ENCODE measurements at regions not wholly inside any gene's neighbourhood (a gene's known extent, or its start where the extent isn't known, plus 50 kb on each side); places are given as distances from the start of the nearest gene placed in this dataset.
"Not testable (repeated sequence)": the region's sequence is repeated elsewhere in the genome, so short reads cannot be mapped to it uniquely, and the experiment has no call there.

DNA sequence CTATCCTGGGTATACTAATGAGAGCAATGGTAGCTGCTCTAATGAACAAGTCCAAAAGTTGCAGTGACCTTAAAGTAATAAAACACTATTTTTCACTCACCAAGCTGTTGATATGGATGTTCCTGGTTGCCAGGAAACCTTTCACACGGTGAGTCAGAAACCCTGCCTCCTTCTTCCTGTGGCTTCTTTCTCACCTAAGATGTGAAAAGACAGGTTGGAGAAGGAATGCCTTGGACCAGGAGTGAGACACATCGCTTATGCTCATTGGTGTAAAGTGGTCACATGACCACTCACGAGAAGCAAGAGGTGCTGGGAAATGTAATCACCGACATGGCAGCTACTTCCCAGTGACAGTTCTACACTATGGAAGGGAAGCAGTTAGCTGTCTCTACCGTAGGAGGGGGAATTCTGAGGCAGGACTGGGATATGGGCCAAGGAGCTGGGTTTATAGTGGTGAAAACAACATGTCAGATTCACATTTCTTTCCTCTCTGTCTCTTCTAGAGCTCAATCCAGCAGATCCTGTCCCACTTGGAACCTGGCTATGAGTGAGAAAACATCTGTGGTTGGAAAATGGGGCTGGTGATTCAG is 320.4 kb upstream of the KLF4 start:
- DNase-seq: no peak

DNA sequence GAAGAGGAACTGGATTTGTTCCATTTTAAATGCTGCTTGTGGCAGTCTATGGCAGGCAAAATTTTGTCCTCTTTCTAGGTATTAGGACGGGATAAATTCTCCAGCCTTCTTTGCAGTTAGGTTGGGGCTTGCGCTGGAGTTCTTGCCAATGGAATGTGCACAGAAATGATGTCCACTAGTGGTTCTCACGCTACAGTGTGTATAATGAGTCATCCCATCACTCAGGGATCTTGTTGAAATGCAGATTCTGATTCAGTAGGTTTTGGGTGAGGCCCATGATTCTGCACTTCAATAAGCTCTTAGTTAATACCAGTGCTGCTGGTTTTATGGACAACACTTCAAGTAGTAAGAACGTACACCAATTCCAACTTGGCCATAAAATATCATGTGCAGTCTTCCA is 317.6 kb upstream of the KLF4 start:
- DNase-seq: no peak

DNA sequence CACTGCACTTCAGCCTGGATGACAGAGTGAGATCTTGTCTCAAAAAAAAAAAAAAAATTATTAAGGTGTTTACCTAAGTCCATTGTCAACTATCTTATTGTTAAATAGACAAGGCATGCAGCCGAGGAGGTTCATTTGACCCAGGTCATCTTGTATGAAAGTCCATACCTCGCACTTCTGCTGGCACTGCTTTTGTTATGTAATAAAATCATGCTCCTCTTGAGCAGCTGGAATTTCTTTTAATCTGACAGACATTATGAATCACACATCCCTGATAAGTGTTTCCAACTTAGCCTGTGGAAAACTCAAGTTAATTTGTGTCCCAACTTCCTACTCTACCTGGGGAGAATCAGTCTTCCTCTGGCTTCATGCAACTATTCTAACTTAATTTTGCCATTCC is 315.6 kb upstream of the KLF4 start:
- DNase-seq: no peak

DNA sequence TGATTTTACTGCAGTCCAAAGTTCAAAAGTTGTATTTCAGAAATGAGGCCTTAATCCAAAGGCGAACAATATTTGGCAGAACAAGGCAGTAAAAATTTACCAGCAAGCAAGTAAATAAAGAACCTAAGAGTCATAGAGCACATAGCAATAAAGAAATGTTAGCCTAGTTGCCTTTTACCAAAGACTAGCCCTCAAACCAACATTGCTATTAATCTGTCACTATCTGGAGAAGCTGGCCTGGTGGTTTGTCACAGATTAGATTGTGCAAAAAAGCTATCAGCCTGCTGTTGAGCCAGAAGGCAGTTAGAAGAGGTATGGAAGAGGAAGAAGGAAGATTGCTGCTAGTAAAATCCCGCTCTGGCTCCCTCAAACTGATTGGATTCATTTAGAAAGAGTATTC is 304.7 kb upstream of the KLF4 start:
- no peak for DNase-seq

DNA sequence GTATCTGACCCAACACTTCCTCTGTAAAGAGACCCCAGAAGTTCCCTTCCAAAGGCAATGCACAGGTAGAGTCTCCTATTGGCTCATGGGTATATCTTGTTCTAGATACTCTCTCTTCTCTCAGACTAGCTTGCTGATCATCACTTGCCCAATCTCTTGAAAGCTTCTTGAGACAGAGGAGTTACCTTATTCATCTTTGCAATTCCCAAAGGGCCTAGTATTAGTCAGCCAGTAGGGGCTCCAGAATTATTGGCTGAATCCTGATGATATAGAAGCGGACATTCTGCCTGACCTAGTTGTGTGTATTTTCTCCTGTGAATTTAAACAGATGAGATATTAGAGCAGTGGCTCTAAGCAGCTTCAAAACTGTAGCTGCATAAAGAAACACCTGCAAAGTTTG is 304.0 kb upstream of the KLF4 start:
- no peak for DNase-seq

DNA sequence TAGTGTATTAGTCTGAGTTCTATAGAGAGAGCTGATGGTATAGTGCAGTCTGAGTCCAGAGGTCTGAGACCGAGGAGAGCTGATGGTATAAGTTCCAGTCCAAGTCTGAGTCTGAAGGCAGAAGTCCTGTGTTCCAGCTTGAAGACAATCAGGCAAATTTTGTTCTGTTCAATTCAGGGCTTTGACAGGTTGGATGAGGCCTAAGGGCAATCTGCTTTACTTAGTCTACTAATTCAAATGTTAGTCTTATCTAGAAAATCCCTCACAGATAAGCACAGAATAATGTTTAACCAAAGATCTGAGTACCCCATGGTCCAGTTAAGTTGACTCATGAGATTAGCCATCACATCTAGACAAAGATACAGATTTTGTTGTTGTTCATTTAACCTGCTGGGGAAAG is 303.0 kb upstream of the KLF4 start:
- DNase-seq: no peak

DNA sequence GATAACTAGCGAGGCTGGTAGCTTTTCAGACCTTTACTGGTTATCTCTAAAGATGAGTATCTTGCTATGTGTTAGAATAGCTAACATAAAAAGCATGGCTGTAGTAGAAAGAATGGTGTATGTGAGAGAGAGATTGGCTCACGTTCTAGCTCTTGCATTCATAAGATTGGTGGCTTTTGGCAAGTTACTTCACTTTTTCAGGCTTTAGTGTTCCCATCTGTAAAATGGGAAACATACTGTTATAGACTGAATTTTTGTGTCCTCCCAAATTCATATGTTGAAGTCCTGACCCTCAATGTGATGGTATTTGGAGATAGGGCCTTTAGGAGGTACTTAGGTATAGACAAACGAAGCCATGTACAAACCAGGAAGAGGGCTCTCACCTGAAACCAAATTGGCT is 302.4 kb upstream of the KLF4 start:
- DNase-seq: no peak

DNA sequence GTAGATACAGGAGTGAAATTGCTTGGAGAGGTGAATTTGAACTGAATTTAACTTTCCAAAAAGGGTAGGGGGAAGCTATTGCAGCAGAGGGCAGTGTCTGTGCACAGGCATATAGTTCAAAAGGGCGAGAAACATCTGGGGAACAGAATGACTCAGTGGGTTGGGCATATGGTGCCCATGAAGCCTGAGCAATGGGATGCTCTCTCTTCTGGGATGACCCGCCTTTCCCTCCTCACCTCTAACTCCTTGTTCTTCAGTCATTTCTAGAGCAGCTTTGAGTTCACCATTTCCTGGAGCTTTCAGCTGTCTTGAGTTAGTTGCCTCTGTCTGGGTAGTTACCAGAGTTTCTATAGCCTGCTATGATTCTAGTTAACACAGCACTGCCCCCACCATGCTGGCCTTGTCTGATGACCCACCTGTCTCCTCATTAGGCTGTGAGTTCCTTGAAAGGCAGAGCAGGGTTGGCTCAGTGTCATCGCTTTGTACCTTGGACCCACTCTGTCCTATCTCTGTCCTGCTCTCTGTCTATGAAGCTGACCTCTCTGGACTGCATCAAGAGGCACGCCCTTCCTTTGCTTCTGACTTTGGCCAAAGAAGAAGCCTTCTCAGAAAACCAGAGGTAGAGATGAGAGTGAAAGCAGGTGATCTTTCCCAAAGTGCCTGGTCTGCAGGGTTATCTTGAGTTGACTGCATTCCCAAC is 299.6 kb upstream of the KLF4 start:
- no peak for DNase-seq

DNA sequence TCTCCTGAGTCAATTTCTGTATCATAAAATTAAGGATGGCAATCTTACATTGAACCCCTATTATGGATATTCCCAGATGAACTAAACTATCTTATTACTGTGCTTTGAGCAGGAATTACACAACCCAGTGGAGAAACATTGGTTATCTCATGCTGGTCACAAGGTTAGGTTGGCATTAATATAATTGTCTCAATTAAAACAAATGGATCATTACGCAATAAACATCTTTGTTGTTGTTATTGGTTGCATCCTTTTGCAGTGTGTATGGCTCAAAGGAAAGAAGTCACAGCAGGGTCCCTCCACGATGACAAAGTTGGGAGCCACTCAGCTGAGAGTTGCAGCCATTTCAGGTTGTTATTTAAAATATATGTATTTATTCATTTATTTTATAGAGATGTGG is 297.0 kb upstream of the KLF4 start:
- DNase-seq: no peak

DNA sequence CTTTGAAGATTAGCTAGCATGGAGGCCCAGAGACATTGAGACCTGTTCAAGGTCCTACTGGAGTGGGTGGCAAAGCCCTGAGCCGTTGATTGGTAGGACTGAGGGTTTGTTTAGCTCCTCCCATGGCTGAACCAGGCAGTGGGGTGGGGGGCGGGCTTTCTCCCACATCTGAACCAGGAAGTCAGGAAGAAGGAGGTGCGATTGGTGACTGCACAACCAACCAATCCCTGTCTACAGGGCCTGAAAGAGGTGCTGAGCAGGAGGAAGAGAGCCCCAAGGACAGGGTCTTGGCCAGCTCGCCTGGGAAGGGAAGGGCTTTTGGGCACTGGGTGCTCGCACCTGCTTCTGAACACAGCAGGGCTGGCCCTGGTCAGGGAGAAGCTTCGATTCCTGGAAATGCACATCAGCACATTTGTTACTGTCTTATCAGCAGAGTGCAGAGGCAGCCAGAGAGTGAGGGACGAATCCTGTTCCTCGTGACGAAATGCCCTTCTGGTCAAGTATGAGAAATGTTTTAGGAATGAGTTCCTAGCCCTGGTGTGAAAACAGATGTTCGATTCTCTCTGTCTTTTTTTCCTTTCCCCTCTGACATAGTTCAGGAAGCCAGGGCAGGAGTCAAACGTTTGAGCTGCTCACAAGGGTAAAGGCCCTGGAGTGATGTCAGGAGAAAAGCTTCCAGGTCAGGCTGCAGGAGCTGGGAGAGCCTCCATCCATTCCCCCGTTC is 294.8 kb upstream of the KLF4 start:
- no peak for DNase-seq

DNA sequence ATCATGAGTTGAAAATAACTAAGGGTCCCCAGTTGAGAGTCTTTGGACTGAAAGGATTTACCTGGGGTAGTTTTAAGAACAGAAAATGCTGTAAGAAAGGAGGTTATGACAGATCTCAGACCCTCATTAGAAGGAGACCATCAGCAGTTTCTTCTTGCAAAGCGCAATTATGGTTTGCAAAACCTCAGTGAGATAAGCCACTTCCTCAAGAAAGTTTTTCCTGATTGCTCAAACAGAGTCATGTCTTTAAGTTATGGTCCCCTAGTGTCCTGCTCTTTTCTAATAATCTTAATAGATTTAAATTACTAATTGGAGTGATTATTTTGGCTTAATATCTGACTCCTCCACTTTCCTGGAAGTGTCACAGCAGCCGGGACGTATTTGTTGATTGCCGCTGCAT is 293.2 kb upstream of the KLF4 start:
- no peak for DNase-seq

DNA sequence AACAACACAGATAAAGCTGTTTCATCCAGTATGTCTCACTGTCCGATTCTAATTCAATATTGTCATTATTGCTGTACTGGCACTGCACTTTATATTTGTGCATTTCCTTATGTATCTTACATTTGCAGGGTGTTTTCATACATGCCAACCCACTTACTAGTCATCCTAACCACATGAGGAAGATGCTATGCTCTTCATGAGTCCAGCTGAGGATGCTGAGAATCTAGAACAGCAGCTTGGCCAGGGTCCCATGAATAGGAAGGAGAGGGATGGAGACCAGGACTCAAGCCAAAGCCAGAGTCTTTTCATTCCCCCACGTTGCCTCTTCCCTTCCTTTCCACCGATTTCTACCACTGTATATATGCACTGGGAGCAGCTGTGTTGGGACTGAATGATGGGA is 292.8 kb upstream of the KLF4 start:
- DNase-seq: no peak

DNA sequence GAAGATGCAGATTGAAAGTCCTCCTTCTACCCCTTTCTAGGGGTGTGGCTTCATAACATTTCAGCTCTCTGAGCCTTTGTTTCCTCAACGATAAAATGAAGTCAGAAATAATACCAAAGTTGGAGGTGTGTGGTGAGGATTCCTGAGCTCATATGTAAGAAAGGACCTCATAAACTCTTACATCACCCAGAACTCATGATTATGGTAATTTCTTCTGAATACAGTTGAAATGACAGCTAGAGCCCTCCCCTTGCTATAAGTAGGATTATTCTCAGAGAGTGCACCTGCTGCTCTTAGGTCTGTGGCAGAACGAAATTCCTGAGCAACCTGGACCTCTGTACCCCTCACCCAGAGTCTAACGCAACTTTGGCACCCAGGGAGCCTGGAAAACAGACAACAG is 291.4 kb upstream of the KLF4 start:
- no peak for DNase-seq

DNA sequence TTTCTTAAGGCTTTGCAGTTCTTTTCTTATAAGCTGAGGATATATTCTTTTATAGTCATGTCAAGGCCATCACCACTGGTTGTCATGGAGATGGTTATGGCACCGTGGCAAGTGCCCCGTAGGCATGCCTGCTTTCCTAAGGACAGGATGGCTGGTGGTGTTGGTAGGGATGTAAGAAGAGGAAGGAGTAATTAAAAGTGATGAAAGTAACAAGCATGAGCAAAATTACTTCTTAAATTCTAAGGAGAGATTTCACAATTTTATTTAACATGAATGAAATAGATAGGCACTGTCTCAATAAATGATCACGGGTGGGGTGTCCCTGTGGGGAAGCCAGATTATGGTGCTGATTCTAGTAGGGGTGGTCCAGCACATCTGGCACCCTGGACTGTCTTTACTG is 290.2 kb upstream of the KLF4 start:
- no peak for DNase-seq

DNA sequence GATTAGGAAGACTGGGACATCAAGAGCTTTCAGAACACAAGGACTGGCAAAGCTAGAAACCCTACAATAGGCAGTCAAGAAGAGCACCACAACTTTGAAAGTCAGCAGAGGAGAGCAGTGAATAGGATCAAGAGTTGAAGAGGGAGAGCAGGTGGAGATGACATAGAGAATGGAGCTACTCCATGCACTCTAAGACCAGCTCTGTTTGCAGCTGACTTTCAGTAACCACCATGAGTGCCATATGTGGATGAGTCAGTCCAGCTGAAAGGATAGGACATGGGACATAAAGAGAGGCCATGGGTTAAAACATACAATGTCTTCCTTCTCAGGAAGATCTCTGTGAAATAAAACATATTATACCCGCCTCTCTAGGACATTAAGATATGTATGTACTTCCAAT is 289.1 kb upstream of the KLF4 start:
- DNase-seq: no peak

DNA sequence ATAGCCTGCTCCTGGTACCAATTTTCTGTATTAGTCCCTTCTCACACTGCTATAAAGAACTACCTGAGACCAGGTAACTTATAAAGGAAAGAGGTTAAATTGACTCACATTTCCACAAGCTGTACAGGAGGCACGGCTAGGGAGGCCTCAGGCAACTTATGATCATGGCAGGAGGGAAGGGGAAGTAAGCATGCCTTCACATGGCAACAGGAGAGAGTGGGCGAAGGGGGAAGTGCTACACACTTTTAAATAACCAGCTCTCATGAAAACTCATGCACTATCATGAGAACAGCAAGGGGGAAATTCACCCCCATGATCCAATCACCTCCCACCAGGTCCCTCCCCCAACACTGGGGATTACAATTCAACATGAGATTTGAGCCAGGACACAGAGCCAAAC is 284.5 kb upstream of the KLF4 start:
- DNase-seq: not testable (repeated sequence)

DNA sequence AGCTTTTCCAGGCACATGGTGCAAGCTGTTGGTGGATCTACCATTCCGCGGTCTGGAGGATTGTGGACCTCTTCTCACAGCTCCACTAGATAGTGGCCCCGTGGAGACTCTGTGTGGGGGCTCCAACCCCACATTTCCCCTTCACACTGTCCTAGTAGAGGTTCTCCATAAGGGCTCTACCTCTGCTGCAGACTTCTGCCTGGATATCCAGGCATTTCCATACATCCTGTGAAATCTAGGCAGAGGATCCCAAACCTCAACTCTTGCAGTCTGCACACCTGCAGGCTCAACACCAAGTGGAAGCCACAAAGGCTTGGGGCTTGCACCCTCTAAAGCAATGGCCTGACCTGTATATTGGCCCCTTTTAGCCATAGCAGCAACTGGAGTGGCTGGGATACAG is 283.4 kb upstream of the KLF4 start:
- DNase-seq: no peak

DNA sequence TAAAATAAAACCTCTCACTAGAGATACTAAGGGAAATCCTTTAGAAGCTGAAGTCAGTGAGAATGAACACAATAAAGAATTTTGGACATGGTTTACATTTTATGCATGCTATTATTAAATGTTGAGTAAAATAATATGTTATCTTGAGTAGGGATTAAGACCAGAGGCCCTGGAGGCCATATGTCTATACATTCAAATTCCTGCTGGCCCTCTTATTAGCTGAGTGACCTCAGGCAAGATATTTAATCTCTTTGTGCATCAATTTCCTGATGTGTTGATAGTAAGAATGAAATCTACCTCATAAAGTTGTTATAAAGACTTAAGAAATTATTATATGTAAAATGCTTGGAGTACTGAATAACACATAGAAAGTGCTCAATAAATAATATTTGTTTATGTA is 281.1 kb upstream of the KLF4 start:
- no peak for DNase-seq

DNA sequence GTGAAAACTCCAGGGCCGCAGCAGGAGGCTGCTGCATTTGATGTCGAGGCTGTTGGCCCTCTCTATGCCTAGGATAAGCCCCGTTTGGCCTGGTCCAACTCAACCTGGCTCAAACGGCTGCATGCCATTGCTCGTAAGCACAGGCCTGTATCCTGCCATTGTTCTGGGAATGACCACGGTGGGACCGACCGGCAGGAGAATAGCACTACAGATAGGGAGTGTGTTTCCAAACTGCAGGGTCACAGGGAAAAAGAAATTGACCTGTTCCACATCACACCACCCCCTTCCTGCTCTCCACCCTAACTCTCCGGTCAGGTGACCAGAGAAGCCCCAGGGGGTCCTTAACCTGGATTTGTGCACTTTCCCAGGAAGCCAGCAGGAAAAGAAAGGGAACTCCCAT is 278.7 kb upstream of the KLF4 start:
- no peak for DNase-seq

DNA sequence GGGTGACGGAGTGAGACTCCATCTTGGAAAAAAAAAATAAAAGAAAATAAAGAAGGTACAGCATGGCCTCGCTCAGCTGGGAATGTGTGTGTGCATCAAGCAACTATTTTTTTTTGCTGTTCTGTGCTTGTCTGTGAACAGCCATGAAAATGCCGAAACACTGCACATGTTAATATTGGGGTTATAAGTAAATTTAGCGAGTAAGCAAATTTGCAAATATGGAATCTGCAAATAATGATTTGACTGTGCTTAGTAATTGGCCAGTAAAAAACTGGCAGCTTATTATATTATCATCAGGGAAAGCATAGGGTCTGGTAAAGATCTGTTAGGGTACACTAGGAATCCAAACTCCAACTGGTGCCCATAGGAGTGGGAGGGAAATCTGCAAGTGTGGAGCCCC is 278.1 kb upstream of the KLF4 start:
- DNase-seq: no peak

DNA sequence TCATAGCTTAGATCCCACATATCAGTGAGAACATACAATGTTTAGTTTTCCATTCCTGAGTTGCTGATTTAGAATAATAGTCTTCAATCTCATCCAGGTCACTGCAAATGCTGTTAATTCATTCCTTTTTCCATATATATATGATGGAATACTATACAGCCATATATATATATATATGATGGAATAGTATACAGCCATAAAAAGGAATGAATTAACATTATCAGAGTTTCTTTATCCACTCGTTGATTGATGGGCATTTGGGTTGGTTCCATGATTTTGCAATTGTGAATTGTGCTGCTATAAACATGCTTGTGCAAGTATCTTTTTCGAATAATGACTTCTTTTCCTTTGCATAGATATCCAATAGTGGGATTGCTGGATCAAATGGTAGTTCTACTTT is 273.9 kb upstream of the KLF4 start:
- not testable (repeated sequence) for DNase-seq

DNA sequence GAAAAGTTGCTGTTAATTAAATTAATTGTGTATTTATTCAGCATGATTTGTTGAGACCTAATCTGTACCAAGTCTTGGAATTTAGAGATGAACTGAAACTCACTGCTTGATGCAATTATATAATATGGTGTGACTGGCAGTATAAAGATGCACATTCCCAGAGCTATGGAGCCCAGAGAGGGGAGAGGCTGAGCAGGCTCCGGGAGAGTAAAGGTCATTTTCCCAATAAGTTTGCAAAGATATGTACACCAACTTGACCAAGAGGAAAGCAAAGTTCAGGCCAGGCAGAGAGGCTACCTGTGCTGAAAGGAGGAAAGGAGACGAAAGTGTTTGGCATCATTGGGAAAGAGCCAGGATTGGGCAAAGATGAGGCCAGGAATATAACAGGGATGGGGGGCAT is 271.7 kb upstream of the KLF4 start:
- no peak for DNase-seq

DNA sequence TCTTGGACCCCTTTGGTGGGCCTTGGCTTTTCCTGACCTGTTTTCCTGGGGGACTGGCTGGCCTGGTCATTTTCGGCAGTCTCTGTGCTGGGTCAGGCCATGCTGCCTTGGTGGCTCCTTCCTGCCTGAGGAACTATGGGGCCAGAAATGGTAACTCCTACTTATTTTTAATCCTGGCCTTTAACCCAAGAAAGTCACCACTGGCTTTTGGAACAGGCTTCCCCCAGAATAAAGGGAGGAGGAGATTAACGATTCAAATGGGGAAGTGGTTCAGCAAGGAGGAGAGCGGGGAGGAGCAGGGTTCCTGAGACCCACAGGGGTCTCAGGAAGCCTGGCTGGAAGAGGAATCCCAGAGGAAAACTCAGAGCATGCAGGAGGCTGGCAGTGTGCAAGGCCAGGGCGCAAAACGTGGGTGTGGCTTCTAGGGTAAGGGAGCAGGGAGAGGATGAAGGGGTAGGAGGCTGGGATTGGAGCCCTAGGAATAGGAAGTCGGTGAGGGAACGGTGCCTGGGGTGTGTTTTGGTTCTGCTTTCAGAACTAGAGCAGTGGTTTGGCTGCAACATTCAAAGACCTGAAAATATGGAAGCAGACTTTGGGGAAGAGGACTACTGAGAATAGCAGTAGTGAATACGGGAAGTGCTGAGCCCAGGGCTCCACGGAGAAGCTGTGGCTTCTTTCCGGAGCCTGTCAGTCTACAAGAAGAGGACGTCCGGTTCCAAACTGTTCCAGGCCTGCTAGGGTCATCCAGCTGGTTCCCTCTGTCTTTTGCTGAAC is 271.1 kb upstream of the KLF4 start:
- DNase-seq: no peak
